Trophoblast cell (in vitro differentiated cells and primary cell): ENCODE measurements at regions not wholly inside any gene's neighbourhood (a gene's known extent, or its start where the extent isn't known, plus 50 kb on each side); places are given as distances from the start of the nearest gene placed in this dataset.

ENCODE experiments used
- DNase-seq, 2 donors: peaks; one replicate each; pipeline ENCODE4 v3.0.0-alpha.2; 2016
- H2AFZ ChIP-seq: 2 replicates; pipeline ENCODE4 v1.6.1; 2013; ENCODE audit warnings: low read length, moderate library complexity, mild to moderate bottlenecking; ENCODE audit not compliant: insufficient read depth, poor library complexity
- H2AK5ac ChIP-seq: 2 replicates; pipeline ENCODE4 v1.6.1; 2013; ENCODE audit warnings: mild to moderate bottlenecking, low read length
- H2BK120ac ChIP-seq: 2 replicates; pipeline ENCODE4 v1.6.1; 2013; ENCODE audit warnings: low read length, mild to moderate bottlenecking, moderate library complexity; ENCODE audit not compliant: insufficient read depth, poor library complexity
- H2BK12ac ChIP-seq: 2 replicates; pipeline ENCODE4 v1.6.1; 2013; ENCODE audit warnings: mild to moderate bottlenecking, low read length, moderate library complexity
- H2BK5ac ChIP-seq: 2 replicates; pipeline ENCODE4 v1.6.1; 2013; ENCODE audit warnings: low read length, low read depth, moderate library complexity, mild to moderate bottlenecking; ENCODE audit not compliant: poor library complexity
- H3K14ac ChIP-seq: 2 replicates; pipeline ENCODE4 v1.6.1; 2013; ENCODE audit warnings: mild to moderate bottlenecking, low read length
- H3K18ac ChIP-seq: 2 replicates; pipeline ENCODE4 v1.6.1; 2013; ENCODE audit warnings: mild to moderate bottlenecking, low read length
- H3K23ac ChIP-seq: 2 replicates; pipeline ENCODE4 v1.6.1; 2013; ENCODE audit warnings: low read length
- H3K27ac ChIP-seq: 2 replicates; pipeline ENCODE4 v1.5.1; 2013; ENCODE audit warnings: low read depth, mild to moderate bottlenecking, inconsistent platforms, low read length, moderate library complexity
- H3K27me3 ChIP-seq: 2 replicates; pipeline ENCODE4 v1.6.1; 2013; ENCODE audit warnings: inconsistent platforms, mild to moderate bottlenecking, low read length, moderate library complexity; ENCODE audit not compliant: insufficient read depth
- H3K36me3 ChIP-seq, 2 experiments: 1 replicate in 1 of 2; 2 replicates in 1 of 2; pipeline ENCODE4 v1.6.1; 2013; ENCODE audit warnings: low read length in 2 of 2, mild to moderate bottlenecking in 2 of 2, moderate library complexity in 1 of 2; ENCODE audit not compliant: insufficient read depth in 2 of 2, control insufficient read depth in 1 of 2
- H3K4ac ChIP-seq: 2 replicates; pipeline ENCODE4 v1.6.1; 2013; ENCODE audit warnings: low read depth, mild to moderate bottlenecking, low read length, moderate library complexity
- H3K4me1 ChIP-seq, 2 experiments: 1 replicate in 1 of 2; 2 replicates in 1 of 2; pipeline ENCODE4 v1.6.1; 2013; ENCODE audit warnings: low read length in 2 of 2, mild to moderate bottlenecking in 2 of 2, moderate library complexity in 1 of 2; ENCODE audit not compliant: insufficient read depth in 2 of 2, control insufficient read depth in 1 of 2
- H3K4me2 ChIP-seq: 2 replicates; pipeline ENCODE4 v1.6.1; 2013; ENCODE audit warnings: inconsistent platforms, mild to moderate bottlenecking, low read length, moderate library complexity
- H3K4me3 ChIP-seq: 2 replicates; pipeline ENCODE4 v1.5.1; 2013; ENCODE audit warnings: mild to moderate bottlenecking, low read depth, low read length, inconsistent platforms
- H3K79me1 ChIP-seq: one replicate; pipeline ENCODE4 v1.6.1; 2013; ENCODE audit warnings: low read length
- H3K79me2 ChIP-seq: 2 replicates; pipeline ENCODE4 v1.6.1; 2013; ENCODE audit warnings: low read length, mild to moderate bottlenecking; ENCODE audit not compliant: control insufficient read depth, insufficient read depth, poor library complexity
- H3K9ac ChIP-seq: 2 replicates; pipeline ENCODE4 v1.6.1; 2013; ENCODE audit warnings: mild to moderate bottlenecking, low read length
- H3K9me3 ChIP-seq: 2 replicates; pipeline ENCODE4 v1.6.1; 2013; ENCODE audit warnings: low read depth, mild to moderate bottlenecking, control low read depth, inconsistent platforms, low read length; ENCODE audit not compliant: insufficient read depth
- H4K12ac ChIP-seq: 2 replicates; pipeline ENCODE4 v1.6.1; 2013; ENCODE audit warnings: low read depth, mild to moderate bottlenecking, low read length, moderate library complexity
- H4K8ac ChIP-seq: 2 replicates; pipeline ENCODE4 v1.6.1; 2013; ENCODE audit warnings: low read depth, mild to moderate bottlenecking, low read length, moderate library complexity
- H4K91ac ChIP-seq: one replicate; pipeline ENCODE4 v1.6.1; 2013; ENCODE audit warnings: low read depth, mild to moderate bottlenecking, low read length, moderate library complexity
- WGBS: extraction: QIAGEN DNeasy Blood & Tissue Kit; methylation state at CpG from one replicate; pipeline ENCODE4 v1.1.7; 2013; ENCODE audit warnings: missing lambda C conversion rate; ENCODE audit not compliant: insufficient read length, insufficient coverage; ENCODE audit errors: extremely low coverage; 5-methylcytosine and 5-hydroxymethylcytosine counted together

DNA sequence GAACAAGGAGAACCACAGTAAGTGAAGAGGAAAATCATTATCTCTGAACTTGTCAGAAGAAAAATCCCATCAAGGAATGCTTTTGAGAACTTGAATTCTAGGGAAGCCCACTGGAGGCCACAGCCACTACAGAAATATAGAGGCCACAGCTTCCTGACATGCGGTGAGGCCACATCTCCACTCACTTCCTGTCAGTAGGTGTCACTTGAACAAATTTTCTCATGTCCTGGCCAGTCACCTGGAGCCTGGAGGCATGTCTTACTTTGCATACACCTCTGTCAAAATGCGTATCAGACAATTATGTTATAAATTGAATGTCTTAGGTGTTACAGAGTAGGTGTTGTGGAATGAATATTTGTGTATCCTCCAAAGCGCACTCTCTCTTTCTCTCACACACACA is 370.3 kb downstream of the DAD1 start:
- Histone ChIP-seq H3K79me2 (no peaks in the 10 kb centered on the region), H3K4me2 (no peak overlapping the region), H3K4me3 (no peak overlapping the region), H3K4me1 (no peaks in the 10 kb centered on the region), H3K79me1 (no peaks in the 10 kb centered on the region), H4K12ac (no peak overlapping the region), H3K9ac (no peak overlapping the region), H3K27me3 (no peaks in the 10 kb centered on the region), H3K23ac (no peak overlapping the region), H2AFZ (no peak overlapping the region), H4K8ac (no peak overlapping the region), H3K9me3 (no peaks in the 10 kb centered on the region), H3K14ac (no peak overlapping the region), H4K91ac (no peak overlapping the region), H3K36me3 (no peaks in the 10 kb centered on the region), H2BK12ac (no peak overlapping the region), H3K27ac (no peak overlapping the region), H2AK5ac (no peak overlapping the region), H3K18ac (no peak overlapping the region), H2BK120ac (no peak overlapping the region), H3K4ac (no peak overlapping the region), H2BK5ac (no peak overlapping the region)
- DNase-seq: no peak
- no CpG with 5 or more reads among the region's 3 CpGs for WGBS

- H3K27ac ChIP-seq: no peak overlapping the region
Observed at GRCh38 chr14:22213120-22213519, 375.9 kb downstream of the DAD1 start.

GRCh38 chr14:22210906-22211305 is 378.1 kb downstream of the DAD1 start:
- Histone ChIP-seq H3K18ac (no peak overlapping the region), H3K4me1 (no peaks in the 10 kb centered on the region), H2BK120ac (no peak overlapping the region), H3K4ac (no peak overlapping the region), H3K27ac (no peak overlapping the region), H2BK5ac (no peak overlapping the region), H3K9me3 (no peaks in the 10 kb centered on the region), H4K91ac (no peak overlapping the region), H3K4me3 (no peak overlapping the region), H4K12ac (no peak overlapping the region), H3K9ac (no peak overlapping the region), H3K14ac (no peak overlapping the region), H2AK5ac (no peak overlapping the region), H4K8ac (no peak overlapping the region), H2AFZ (no peak overlapping the region), H3K27me3 (no peaks in the 10 kb centered on the region), H2BK12ac (no peak overlapping the region), H3K36me3 (no peaks in the 10 kb centered on the region), H3K4me2 (no peak overlapping the region), H3K79me1 (no peaks in the 10 kb centered on the region), H3K23ac (no peak overlapping the region), H3K79me2 (no peaks in the 10 kb centered on the region)
- no peak for DNase-seq
- no CpG with 5 or more reads among the region's 1 CpG for WGBS

More at GRCh38 chr14:22213120-22213519, 375.9 kb downstream of the DAD1 start:
- Histone ChIP-seq H4K91ac (no peak overlapping the region), H2BK5ac (no peak overlapping the region), H3K4me1 (no peaks in the 10 kb centered on the region), H4K12ac (no peak overlapping the region), H3K79me2 (no peaks in the 10 kb centered on the region), H3K18ac (no peak overlapping the region), H2AK5ac (no peak overlapping the region), H3K23ac (no peak overlapping the region), H3K4ac (no peak overlapping the region), H2BK12ac (no peak overlapping the region), H3K27me3 (no peaks in the 10 kb centered on the region), H3K9ac (no peak overlapping the region), H3K14ac (no peak overlapping the region), H3K4me3 (no peak overlapping the region), H3K4me2 (no peak overlapping the region), H3K79me1 (no peaks in the 10 kb centered on the region), H4K8ac (no peak overlapping the region), H3K9me3 (no peaks in the 10 kb centered on the region), H2BK120ac (no peak overlapping the region), H2AFZ (no peak overlapping the region), H3K36me3 (no peaks in the 10 kb centered on the region)
- no CpG with 5 or more reads among the region's 3 CpGs for WGBS
- peak; percentile 80 to 97 for DNase-seq

DNA sequence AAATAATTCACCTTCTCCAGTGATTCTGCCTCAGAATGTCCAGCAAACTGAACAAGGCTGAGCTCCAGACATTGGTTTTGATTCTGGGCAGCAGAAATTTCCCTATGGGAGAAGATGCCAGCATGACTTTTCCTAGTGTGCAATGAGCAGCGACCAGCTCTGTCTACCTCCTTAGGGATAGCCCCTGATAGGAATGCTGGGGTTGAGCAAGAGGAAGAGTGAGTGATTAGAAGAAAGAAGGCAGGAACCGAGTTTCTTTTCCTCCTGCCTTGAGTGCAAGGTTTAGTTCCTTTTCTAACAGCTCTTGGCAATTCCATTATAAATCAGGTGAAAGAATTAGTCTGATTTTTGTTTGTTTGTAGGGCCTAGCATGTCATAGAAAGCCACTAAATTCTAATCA is 379.0 kb downstream of the DAD1 start:
- Histone ChIP-seq H3K79me2 (no peaks in the 10 kb centered on the region), H2BK12ac (no peak overlapping the region), H3K23ac (no peak overlapping the region), H3K36me3 (no peaks in the 10 kb centered on the region), H4K91ac (no peak overlapping the region), H3K9me3 (no peaks in the 10 kb centered on the region), H2AK5ac (no peak overlapping the region), H3K14ac (no peak overlapping the region), H3K18ac (no peak overlapping the region), H2AFZ (no peak overlapping the region), H3K4me2 (no peak overlapping the region), H3K27me3 (no peaks in the 10 kb centered on the region), H3K4me1 (no peaks in the 10 kb centered on the region), H2BK5ac (no peak overlapping the region), H4K8ac (no peak overlapping the region), H3K4me3 (no peak overlapping the region), H3K79me1 (no peaks in the 10 kb centered on the region), H3K4ac (no peak overlapping the region), H3K9ac (no peak overlapping the region), H4K12ac (no peak overlapping the region), H3K27ac (no peak overlapping the region), H2BK120ac (no peak overlapping the region)
- no CpG with 5 or more reads among the region's 2 CpGs for WGBS
- DNase-seq: no peak
